Transverse colon (tissue), 3 donors: ENCODE measurements at regions not wholly inside any gene's neighbourhood (a gene's known extent, or its start where the extent isn't known, plus 50 kb on each side); places are given as distances from the start of the nearest gene placed in this dataset.

Source experiments
- POLR2A ChIP-seq: fragments of 450-650 bp; IDR thresholded peaks from one replicate; pipeline ENCODE4 v1.6.1; 2016; ENCODE audit warnings: antibody characterized with exemption, mild to moderate bottlenecking, moderate library complexity
- TF ChIP-seq, protein P1 (sequence below), 5 experiments: fragments of 200-600 bp in 3 of 5; fragments of 450-650 bp in 2 of 5; sonication (generic) in 3 of 5; IDR thresholded peaks; 1 replicate in 2 of 5; 2 replicates in 3 of 5; pipeline ENCODE4 v1.5.1; 2016 to 2017; ENCODE audit warnings: antibody characterized with exemption in 5 of 5, inconsistent platforms in 3 of 5, mild to moderate bottlenecking in 2 of 5, moderate library complexity in 1 of 5

DNA sequence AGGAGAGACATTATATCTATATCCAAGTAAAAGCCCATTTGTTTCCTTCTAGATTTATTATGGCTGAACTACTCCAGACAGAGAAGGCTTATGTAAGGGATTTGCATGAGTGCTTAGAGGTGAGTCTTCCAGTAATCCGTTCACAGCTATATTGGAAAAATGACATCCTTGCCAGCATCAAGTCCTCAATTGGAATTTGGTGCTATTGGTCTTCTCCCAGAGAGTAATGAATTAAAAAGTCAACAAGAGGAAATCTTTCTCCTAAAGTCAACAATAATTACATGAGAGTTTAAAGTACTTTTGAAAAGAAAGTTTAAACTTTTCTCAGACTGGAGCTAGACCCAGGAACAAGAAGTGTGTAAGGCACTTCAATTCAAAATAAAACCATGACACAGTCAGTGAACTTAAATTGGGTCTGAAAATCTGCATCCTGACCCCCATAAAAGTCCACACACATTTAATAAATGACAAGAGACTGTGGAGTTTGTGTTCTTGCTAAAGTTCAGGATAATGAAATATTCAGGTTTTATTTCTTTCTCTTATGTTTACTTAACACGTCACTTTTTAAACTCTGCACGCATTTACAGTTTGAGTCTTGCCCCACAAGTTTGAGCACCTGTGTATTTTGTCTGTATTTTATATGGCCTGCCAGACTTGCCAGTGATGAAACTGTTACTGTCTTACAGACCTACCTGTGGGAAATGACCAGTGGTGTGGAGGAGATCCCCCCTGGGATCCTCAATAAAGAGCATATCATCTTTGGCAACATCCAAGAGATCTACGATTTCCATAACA, 268.2 kb upstream of the UMPS start:
- TF ChIP-seq, protein P1, sequence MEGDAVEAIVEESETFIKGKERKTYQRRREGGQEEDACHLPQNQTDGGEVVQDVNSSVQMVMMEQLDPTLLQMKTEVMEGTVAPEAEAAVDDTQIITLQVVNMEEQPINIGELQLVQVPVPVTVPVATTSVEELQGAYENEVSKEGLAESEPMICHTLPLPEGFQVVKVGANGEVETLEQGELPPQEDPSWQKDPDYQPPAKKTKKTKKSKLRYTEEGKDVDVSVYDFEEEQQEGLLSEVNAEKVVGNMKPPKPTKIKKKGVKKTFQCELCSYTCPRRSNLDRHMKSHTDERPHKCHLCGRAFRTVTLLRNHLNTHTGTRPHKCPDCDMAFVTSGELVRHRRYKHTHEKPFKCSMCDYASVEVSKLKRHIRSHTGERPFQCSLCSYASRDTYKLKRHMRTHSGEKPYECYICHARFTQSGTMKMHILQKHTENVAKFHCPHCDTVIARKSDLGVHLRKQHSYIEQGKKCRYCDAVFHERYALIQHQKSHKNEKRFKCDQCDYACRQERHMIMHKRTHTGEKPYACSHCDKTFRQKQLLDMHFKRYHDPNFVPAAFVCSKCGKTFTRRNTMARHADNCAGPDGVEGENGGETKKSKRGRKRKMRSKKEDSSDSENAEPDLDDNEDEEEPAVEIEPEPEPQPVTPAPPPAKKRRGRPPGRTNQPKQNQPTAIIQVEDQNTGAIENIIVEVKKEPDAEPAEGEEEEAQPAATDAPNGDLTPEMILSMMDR (IDR thresholded peaks at IDR 0.05) = no peak
- no peak for TF ChIP-seq POLR2A
